Karpas-422 (cell line): ENCODE measurements at regions not wholly inside any gene's neighbourhood (a gene's known extent, or its start where the extent isn't known, plus 50 kb on each side); places are given as distances from the start of the nearest gene placed in this dataset.

Experiments used
- DNase-seq: peaks from one replicate; pipeline ENCODE4 v3.0.0-alpha.2; 2015
- H2AFZ ChIP-seq: fragments of 200-600 bp; sonication (generic); 2 replicates; pipeline ENCODE4 v1.6.1; 2014; ENCODE audit warnings: antibody characterized with exemption, low read length, mixed read lengths
- H3K27ac ChIP-seq: fragments of 200-600 bp; sonication (generic); 2 replicates; pipeline ENCODE4 v1.5.1; 2014; ENCODE audit warnings: mild to moderate bottlenecking, low read length, moderate library complexity
- H3K27me3 ChIP-seq: fragments of 200-600 bp; sonication (generic); 2 replicates; pipeline ENCODE4 v1.6.1; 2014; ENCODE audit warnings: low read length, mixed read lengths
- H3K36me3 ChIP-seq: fragments of 200-600 bp; sonication (generic); 2 replicates; pipeline ENCODE4 v1.6.1; 2014; ENCODE audit warnings: low read length, mixed read lengths; ENCODE audit not compliant: insufficient read depth
- H3K4me1 ChIP-seq: fragments of 200-600 bp; sonication (generic); 2 replicates; pipeline ENCODE4 v1.6.1; 2014; ENCODE audit warnings: mild to moderate bottlenecking, low read length, mixed read lengths
- H3K4me2 ChIP-seq: fragments of 200-600 bp; sonication (generic); 2 replicates; pipeline ENCODE4 v1.6.1; 2014; ENCODE audit warnings: low read length, low read depth, mild to moderate bottlenecking; ENCODE audit not compliant: poor library complexity, severe bottlenecking
- H3K4me3 ChIP-seq: fragments of 200-600 bp; sonication (generic); 2 replicates; pipeline ENCODE4 v1.5.1; 2014; ENCODE audit warnings: mild to moderate bottlenecking, antibody characterized with exemption, low read length, mixed read lengths
- H3K79me2 ChIP-seq: fragments of 200-600 bp; sonication (generic); 2 replicates; pipeline ENCODE4 v1.6.1; 2014; ENCODE audit warnings: mild to moderate bottlenecking, low read length, mixed read lengths
- H3K9ac ChIP-seq: fragments of 200-600 bp; sonication (generic); 2 replicates; pipeline ENCODE4 v1.6.0; 2014; ENCODE audit warnings: low read length
- H3K9me2 ChIP-seq: fragments of 200-600 bp; sonication (generic), shearing (Covaris generic); replicated peaks from 2 replicates; pipeline ENCODE4 v1.6.0; 2014; ENCODE audit warnings: mild to moderate bottlenecking, low read length, moderate library complexity; ENCODE audit not compliant: insufficient read depth
- H3K9me3 ChIP-seq: fragments of 300-700, 200-600 bp; sonication (generic); 2 replicates; pipeline ENCODE4 v1.6.1; 2014; ENCODE audit warnings: low read length, mixed read lengths
- H4K20me1 ChIP-seq: fragments of 200-600 bp; sonication (generic); 2 replicates; pipeline ENCODE4 v1.6.1; 2014; ENCODE audit warnings: mild to moderate bottlenecking, antibody characterized with exemption, low read length, low read depth; ENCODE audit not compliant: insufficient read depth

DNA sequence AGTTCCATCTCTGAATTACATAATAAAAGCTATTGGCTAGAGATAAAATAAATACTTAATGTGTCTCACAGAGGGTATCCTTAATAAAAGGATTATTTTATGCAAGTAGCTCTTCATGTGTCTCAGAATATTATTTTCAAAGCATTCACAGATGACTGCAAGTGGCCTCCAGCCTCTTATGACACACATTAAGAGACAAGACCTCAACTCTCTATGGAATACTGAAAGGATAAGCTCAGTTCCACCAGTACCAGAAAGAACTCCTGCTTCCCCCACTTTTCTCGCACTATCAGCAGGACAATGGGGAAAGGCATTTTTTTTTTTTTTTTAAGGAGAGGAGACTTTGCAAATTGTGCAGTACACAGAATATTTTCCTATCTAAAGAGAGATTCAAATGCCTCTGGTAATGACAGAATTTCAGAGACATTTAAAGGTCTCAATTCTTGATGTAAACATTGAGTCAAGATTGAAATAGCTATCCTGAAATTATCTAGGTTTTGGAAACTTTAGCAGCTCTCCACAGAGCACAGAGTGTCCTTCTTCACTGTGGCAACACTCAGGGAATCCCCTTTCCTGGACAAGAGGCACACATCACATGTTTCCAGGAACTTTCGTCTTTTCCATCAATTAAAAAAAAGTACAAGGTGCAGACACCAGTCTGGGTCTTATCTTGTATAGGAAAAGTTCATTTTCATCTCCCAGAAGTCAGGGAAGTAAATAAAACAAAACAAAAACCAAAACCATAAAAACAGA is 122.0 kb upstream of the ANK3 start:
- Histone ChIP-seq H3K9me2 (no peaks in the 10 kb centered on the region), H4K20me1 (no peaks in the 10 kb centered on the region), H3K4me1 (peaks cover 5% of the 10 kb centered on the region; the same call in 1 of the 2 replicates), H3K9ac (no peak overlapping the region), H3K27me3 (no peaks in the 10 kb centered on the region), H2AFZ (no peak overlapping the region), H3K9me3 (no peaks in the 10 kb centered on the region), H3K36me3 (no peaks in the 10 kb centered on the region), H3K79me2 (no peaks in the 10 kb centered on the region), H3K4me3 (no peak overlapping the region), H3K27ac (no peak overlapping the region), H3K4me2 (no peak overlapping the region)
- DNase-seq: no peak

DNA sequence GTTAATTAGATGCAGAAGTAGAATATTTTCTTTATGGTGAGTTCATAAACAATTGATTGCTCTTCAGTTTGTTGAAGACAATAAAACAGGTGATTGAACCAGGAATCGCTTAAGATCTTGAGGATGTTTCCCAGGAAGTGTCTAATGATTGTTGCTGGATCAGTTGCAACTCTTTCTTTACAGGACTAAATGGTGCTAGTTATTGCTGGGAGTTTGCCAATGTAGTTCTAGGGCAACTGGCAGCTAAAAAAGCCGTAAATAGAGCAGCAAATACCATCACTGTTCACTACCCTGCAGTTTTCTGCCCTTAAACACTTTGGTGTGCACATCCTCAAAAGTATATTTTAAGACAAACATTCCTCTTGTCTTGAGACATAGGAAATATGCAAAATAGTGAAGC is 119.2 kb upstream of the ANK3 start:
- Histone ChIP-seq H2AFZ (no peak overlapping the region), H3K27ac (no peak overlapping the region), H3K9me3 (no peaks in the 10 kb centered on the region), H3K4me1 (peaks cover 16% of the 10 kb centered on the region), H3K27me3 (no peaks in the 10 kb centered on the region), H3K4me2 (no peak overlapping the region), H3K36me3 (no peaks in the 10 kb centered on the region), H3K9me2 (no peaks in the 10 kb centered on the region), H4K20me1 (no peaks in the 10 kb centered on the region), H3K4me3 (no peak overlapping the region), H3K79me2 (no peaks in the 10 kb centered on the region), H3K9ac (no peak overlapping the region)
- DNase-seq: no peak

DNA sequence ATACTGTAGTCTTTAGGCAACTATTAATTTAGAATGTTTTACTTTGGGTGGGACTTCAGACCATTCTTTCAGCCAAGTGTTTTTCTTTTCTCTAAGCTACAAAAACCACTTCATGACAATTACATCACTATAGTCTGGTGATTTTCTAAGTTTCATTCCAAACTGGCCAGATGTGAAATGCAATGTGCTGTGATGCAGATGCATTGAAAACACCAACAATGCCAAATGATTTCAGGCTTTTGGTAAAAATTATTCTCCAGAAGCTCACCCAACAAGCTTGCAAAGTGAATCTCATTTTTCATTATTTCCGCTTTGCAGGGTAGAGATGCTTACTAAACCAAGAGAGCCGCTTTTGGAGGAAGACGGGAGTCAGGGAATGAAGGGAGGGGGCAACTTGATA is 118.4 kb upstream of the ANK3 start:
- no peak overlapping the region for H3K27ac ChIP-seq
- H3K36me3 ChIP-seq: no peaks in the 10 kb centered on the region
- no peak overlapping the region for H3K4me3 ChIP-seq
- no peak overlapping the region for H3K9ac ChIP-seq
- H3K4me2 ChIP-seq: no peak overlapping the region
- H3K4me1 ChIP-seq: peaks cover 11% of the 10 kb centered on the region
- no peaks in the 10 kb centered on the region for H4K20me1 ChIP-seq
- no peak for DNase-seq
- H3K9me3 ChIP-seq: no peaks in the 10 kb centered on the region
- no peaks in the 10 kb centered on the region for H3K79me2 ChIP-seq
- no peaks in the 10 kb centered on the region for H3K27me3 ChIP-seq
- no peaks in the 10 kb centered on the region for H3K9me2 ChIP-seq
- H2AFZ ChIP-seq: no peak overlapping the region

GRCh38 chr10:60502621-60503020 is 112.9 kb upstream of the ANK3 start:
- peaks cover 11% of the 10 kb centered on the region for H3K4me1 ChIP-seq
- H4K20me1 ChIP-seq: no peaks in the 10 kb centered on the region
- H2AFZ ChIP-seq: no peak overlapping the region
- no peak overlapping the region for H3K4me2 ChIP-seq
- no peak overlapping the region for H3K9ac ChIP-seq
- no peak overlapping the region for H3K4me3 ChIP-seq
- H3K27me3 ChIP-seq: no peaks in the 10 kb centered on the region
- no peaks in the 10 kb centered on the region for H3K9me3 ChIP-seq
- no peaks in the 10 kb centered on the region for H3K79me2 ChIP-seq
- H3K27ac ChIP-seq: no peak overlapping the region
- no peaks in the 10 kb centered on the region for H3K9me2 ChIP-seq
- no peak for DNase-seq
- H3K36me3 ChIP-seq: no peaks in the 10 kb centered on the region

DNA sequence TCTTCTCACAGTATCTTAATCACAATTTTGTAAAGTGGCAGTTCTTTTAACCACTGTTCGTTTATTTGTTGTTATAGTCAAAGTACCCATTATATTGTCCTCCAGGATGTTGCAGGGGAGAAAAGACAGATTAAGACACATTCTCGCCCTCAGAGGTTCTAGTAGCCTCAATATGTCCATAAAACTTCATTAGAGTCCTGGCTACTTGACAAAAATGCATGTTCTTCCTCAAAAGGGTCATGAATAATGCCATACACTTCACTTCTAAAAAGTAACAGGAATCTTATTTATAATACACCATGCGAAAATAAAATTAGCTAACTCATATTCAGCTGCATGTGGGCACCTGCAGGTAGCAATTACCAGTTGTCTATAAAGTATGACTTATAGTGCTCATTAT is 109.3 kb upstream of the ANK3 start:
- Histone ChIP-seq H3K4me3 (no peak overlapping the region), H3K27ac (no peak overlapping the region), H3K79me2 (no peaks in the 10 kb centered on the region), H3K9me2 (no peaks in the 10 kb centered on the region), H3K9ac (no peak overlapping the region), H3K9me3 (no peaks in the 10 kb centered on the region), H3K4me2 (no peak overlapping the region), H3K36me3 (no peaks in the 10 kb centered on the region), H3K4me1 (no peaks in the 10 kb centered on the region), H2AFZ (no peak overlapping the region), H3K27me3 (no peaks in the 10 kb centered on the region), H4K20me1 (no peaks in the 10 kb centered on the region)
- DNase-seq: no peak

DNA sequence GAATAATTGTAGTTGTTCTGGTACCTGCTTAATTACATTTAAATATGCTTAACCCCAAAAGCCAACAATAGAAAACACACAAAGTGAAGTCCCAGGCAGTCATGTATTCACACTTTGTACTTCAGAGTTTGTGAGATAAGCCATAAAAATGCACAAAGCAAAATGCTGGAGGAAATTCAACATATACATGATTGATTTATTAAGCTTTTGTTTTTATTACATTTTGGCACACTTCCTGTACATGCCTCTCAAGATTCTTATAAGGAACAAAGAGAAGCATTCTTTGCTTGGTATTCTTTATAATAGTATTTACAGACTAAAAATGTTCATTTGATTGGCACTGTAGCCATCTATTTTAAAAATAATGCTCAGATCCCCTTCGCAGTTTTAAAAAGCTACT is 107.7 kb upstream of the ANK3 start:
- Histone ChIP-seq H3K27ac (no peak overlapping the region), H2AFZ (no peak overlapping the region), H3K4me3 (no peak overlapping the region), H3K9ac (no peak overlapping the region), H3K4me1 (no peaks in the 10 kb centered on the region), H4K20me1 (no peaks in the 10 kb centered on the region), H3K27me3 (no peaks in the 10 kb centered on the region), H3K9me3 (no peaks in the 10 kb centered on the region), H3K79me2 (no peaks in the 10 kb centered on the region), H3K36me3 (no peaks in the 10 kb centered on the region), H3K9me2 (no peaks in the 10 kb centered on the region), H3K4me2 (no peak overlapping the region)
- no peak for DNase-seq

DNA sequence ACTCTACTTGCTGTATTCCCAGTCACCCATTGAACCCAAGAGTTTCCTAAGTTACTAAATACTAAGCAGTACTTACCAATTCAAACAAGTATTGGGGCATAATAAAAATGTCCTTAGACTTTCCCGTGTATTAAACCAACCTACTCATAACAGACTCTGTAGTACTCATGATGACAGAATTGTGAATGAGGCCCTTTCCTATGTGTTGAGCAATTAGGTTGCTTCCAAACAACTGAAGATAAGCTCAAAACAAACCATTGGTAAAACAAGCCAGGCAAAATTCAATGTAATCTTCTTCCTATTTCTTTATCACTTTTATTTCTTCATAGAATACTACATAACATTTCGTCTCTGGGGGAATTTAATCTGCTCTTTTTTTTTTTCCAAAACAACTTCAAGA is 106.5 kb upstream of the ANK3 start:
- H3K4me3 ChIP-seq: no peak overlapping the region
- no peaks in the 10 kb centered on the region for H3K9me2 ChIP-seq
- H3K27ac ChIP-seq: no peak overlapping the region
- no peaks in the 10 kb centered on the region for H4K20me1 ChIP-seq
- H3K4me1 ChIP-seq: no peaks in the 10 kb centered on the region
- H3K9me3 ChIP-seq: no peaks in the 10 kb centered on the region
- no peak for DNase-seq
- H3K27me3 ChIP-seq: no peaks in the 10 kb centered on the region
- H3K79me2 ChIP-seq: no peaks in the 10 kb centered on the region
- no peak overlapping the region for H3K4me2 ChIP-seq
- no peak overlapping the region for H2AFZ ChIP-seq
- no peak overlapping the region for H3K9ac ChIP-seq
- no peaks in the 10 kb centered on the region for H3K36me3 ChIP-seq

- H3K27ac ChIP-seq: no peak overlapping the region
- H3K4me1 ChIP-seq: no peaks in the 10 kb centered on the region
- no peaks in the 10 kb centered on the region for H3K27me3 ChIP-seq
- H3K4me2 ChIP-seq: no peak overlapping the region
- H3K9ac ChIP-seq: no peak overlapping the region
- DNase-seq: no peak
- no peaks in the 10 kb centered on the region for H3K79me2 ChIP-seq
- no peak overlapping the region for H3K4me3 ChIP-seq
- no peak overlapping the region for H2AFZ ChIP-seq
- no peaks in the 10 kb centered on the region for H3K9me3 ChIP-seq
- no peaks in the 10 kb centered on the region for H3K36me3 ChIP-seq
- no peaks in the 10 kb centered on the region for H4K20me1 ChIP-seq
- no peaks in the 10 kb centered on the region for H3K9me2 ChIP-seq
Measured at GRCh38 chr10:60495338-60496055, 105.8 kb upstream of the ANK3 start.
